ENCODE measurements at regions not wholly inside any gene's neighbourhood (a gene's known extent, or its start where the extent isn't known, plus 50 kb on each side); places are given as distances from the start of the nearest gene placed in this dataset.

DNA sequence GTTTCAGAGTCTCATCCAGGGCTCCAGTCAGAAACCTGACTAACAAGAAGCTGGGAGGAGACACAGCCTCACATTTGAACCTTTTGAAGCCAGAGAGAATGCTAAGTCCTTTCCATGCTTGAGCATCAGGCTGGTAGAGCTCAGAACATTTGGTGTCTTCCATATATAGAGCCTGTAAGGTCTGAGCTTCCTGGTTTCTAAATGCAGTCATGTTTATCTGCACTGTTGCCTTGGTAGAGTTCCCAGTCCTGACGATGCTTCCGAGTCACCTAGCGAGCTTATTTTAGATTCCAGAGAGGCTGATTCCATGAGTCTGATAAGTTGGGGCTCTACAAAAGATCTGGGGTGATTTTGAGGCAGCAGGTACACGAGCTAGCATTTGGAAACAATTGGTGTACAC lies 68.4 kb upstream of the SORL1 start:
- no peak for TF ChIP-seq EZH2phosphoT487 (IDR thresholded peaks at IDR 0.05; ENCODE audit: insufficient read depth, low read depth)
- no peak for TF ChIP-seq EZH2 (IDR thresholded peaks at IDR 0.05; ENCODE audit: insufficient read depth, poor library complexity, severe bottlenecking)
- 41 to 56% methylated on average over 4 of the region's 4 CpGs for WGBS, 2 experiments (ENCODE audit: low coverage in 1 of 2, low lambda C conversion rate in 2 of 2, missing lambda C conversion rate in 2 of 2)
- Histone ChIP-seq H3K36me3 (ENCODE audit: low read depth) (no peaks in the 10 kb centered on the region), H3K4me3 (no peak overlapping the region), H3K9me2 (ENCODE audit: insufficient read depth) (no peaks in the 10 kb centered on the region), H3K9me3 (ENCODE audit: low read depth) (no peaks in the 10 kb centered on the region), H3F3A (ENCODE audit: insufficient read depth) (no peaks in the 10 kb centered on the region), H3K79me2 (ENCODE audit: insufficient read depth) (no peaks in the 10 kb centered on the region), H3K27ac (no peak overlapping the region), H3K4me2 (ENCODE audit: unreplicated experiment) (no peak overlapping the region), H4K20me1 (ENCODE audit: insufficient read depth) (no peaks in the 10 kb centered on the region), H2AFZ (no peak overlapping the region), H3K9ac (no peak overlapping the region), H3K27me3 (replicated peaks; ENCODE audit: insufficient read depth) (peaks cover 17% of the 10 kb centered on the region), H3K4me1 (ENCODE audit: insufficient read depth) (no peaks in the 10 kb centered on the region)
- in situ Hi-C loops (cut with MboI), result no loop called here
- peak; percentile 13 for DNase-seq

DNA sequence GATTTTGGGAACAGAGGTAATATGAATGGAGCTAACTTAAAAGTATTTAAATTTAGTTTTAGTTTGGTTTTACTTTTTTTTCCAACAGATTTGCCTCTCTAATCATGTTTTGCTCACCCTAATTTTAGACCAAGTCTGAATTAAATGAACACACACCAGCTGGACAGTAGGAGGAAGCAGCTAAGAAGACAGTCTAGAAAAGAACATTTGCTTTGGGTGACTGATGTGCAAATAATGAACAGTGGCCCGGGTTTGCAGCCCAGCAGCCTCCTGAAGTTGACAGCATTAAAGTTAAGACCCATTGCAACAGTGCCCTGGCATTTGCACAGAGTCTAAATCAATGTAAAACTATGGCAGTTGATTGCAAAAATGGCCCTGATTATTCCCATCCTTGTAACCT lies 66.4 kb upstream of the SORL1 start:
- in situ Hi-C loops (cut with MboI), result no loop called here
- no peak for DNase-seq
- no peaks in the 10 kb centered on the region for H3K9me2 ChIP-seq (ENCODE audit: insufficient read depth)
- H3K9me3 ChIP-seq (ENCODE audit: low read depth), result no peaks in the 10 kb centered on the region
- no peaks in the 10 kb centered on the region for H4K20me1 ChIP-seq (ENCODE audit: insufficient read depth)
- no peak overlapping the region for H2AFZ ChIP-seq
- H3K4me1 ChIP-seq (ENCODE audit: insufficient read depth), result no peaks in the 10 kb centered on the region
- H3K27ac ChIP-seq, result no peak overlapping the region
- H3K4me2 ChIP-seq (ENCODE audit: unreplicated experiment), result no peak overlapping the region
- WGBS, 2 experiments (ENCODE audit: low coverage in 1 of 2, low lambda C conversion rate in 2 of 2, missing lambda C conversion rate in 2 of 2), result 0 to 4% methylated on average over 1 of the region's 1 CpG
- H3F3A ChIP-seq (ENCODE audit: insufficient read depth), result no peaks in the 10 kb centered on the region
- no peak for TF ChIP-seq EZH2 (IDR thresholded peaks at IDR 0.05; ENCODE audit: insufficient read depth, poor library complexity, severe bottlenecking)
- no peak overlapping the region for H3K9ac ChIP-seq
- no peak overlapping the region for H3K4me3 ChIP-seq
- H3K36me3 ChIP-seq (ENCODE audit: low read depth), result no peaks in the 10 kb centered on the region
- no peaks in the 10 kb centered on the region for H3K79me2 ChIP-seq (ENCODE audit: insufficient read depth)
- peaks cover 31% of the 10 kb centered on the region for H3K27me3 ChIP-seq (replicated peaks; ENCODE audit: insufficient read depth)
